A549 (cell line): ENCODE measurements at regions not wholly inside any gene's neighbourhood (a gene's known extent, or its start where the extent isn't known, plus 50 kb on each side); places are given as distances from the start of the nearest gene placed in this dataset.

Source experiments
- ATAC-seq, 2 experiments: fragments of 200-7000 bp in 1 of 2; fragments of >200 bp in 1 of 2; cut with Nextera tagmentation in 1 of 2; cut with Tn5 transposase in 1 of 2; 3 replicates each; pipeline versions ENCODE4 v1.8.0 to v1.9.1; 2018 to 2020; ENCODE audit warnings: mild to moderate bottlenecking in 1 of 2, moderate library complexity in 1 of 2
- CTCF ChIA-PET: fragments of 300-600 bp; sonication (Branson Sonifier 250); formaldehyde crosslinking; extraction: SDS; loops from one replicate; lab custom pipeline; 2021; ENCODE audit warnings: antibody characterized with exemption, inconsistent platforms; lab: Yijun Ruan, JAX
- POLR2A ChIA-PET: fragments of 350-600 bp; formaldehyde crosslinking; extraction: SDS; loops from one replicate; lab custom pipeline; 2021; ENCODE audit warnings: antibody characterized with exemption, inconsistent platforms; lab: Yijun Ruan, JAX
- DNase-seq, 2 experiments: peaks; one replicate each; pipeline versions ENCODE4 v3.0.0 to v3.0.0-alpha.2; 2011 to 2016; ENCODE audit warnings: low read depth in 1 of 2, low spot score in 1 of 2
- FAIRE-seq: peaks from 2 replicates; lab custom pipeline; 2011; peaks lifted over from hg19 to GRCh38; lab: Jason Lieb, UNC
- H3K27ac ChIP-seq, 2 experiments: fragments of >200 bp; sonication (Bioruptor Twin); formaldehyde crosslinking; 3 replicates each; pipeline ENCODE4 v1.5.1; 2016 to 2017
- H3K4me1 ChIP-seq: fragments of >200 bp; sonication (Bioruptor Twin); formaldehyde crosslinking; 3 replicates; pipeline ENCODE4 v1.6.1; 2016
- H3K4me2 ChIP-seq: fragments of >200 bp; sonication (Bioruptor Twin); formaldehyde crosslinking; 3 replicates; pipeline ENCODE4 v1.6.1; 2016
- H3K4me3 ChIP-seq: fragments of >200 bp; sonication (Bioruptor Twin); formaldehyde crosslinking; 3 replicates; pipeline ENCODE4 v1.5.1; 2016
- H3K9me3 ChIP-seq: fragments of >200 bp; sonication (Bioruptor Twin); formaldehyde crosslinking; 3 replicates; pipeline ENCODE4 v1.6.1; 2016
- BCL3 ChIP-seq: fragments of >200 bp; sonication (Bioruptor Twin); formaldehyde crosslinking; IDR thresholded peaks from 3 replicates; pipeline ENCODE4 v1.6.1; 2016
- BHLHE40 ChIP-seq: IDR thresholded peaks from 2 replicates; pipeline ENCODE4 v1.6.1; 2012; ENCODE audit warnings: low read depth, low read length, inconsistent platforms
- CBX2 ChIP-seq: fragments of 200-600 bp; sonication (generic); IDR thresholded peaks from 2 replicates; pipeline ENCODE4 v1.6.1; 2016; ENCODE audit warnings: low read depth, mild to moderate bottlenecking, borderline replicate concordance
- CTCF ChIP-seq: fragments of >200 bp; sonication (Bioruptor Twin); formaldehyde crosslinking; IDR thresholded peaks from 3 replicates; pipeline ENCODE4 v1.5.1; 2016
- ELK1 ChIP-seq: fragments of 150-350 bp; IDR thresholded peaks from 2 replicates; pipeline ENCODE4 v1.6.1; 2014; ENCODE audit warnings: low read depth, mild to moderate bottlenecking, low read length
- FOSB ChIP-seq: fragments of 250-450 bp; sonication (Bioruptor Pico); IDR thresholded peaks from 2 replicates; pipeline ENCODE4 v1.5.0; 2020; ENCODE audit warnings: mild to moderate bottlenecking, moderate library complexity
- HDAC2 ChIP-seq: fragments of 200-600 bp; sonication (generic); IDR thresholded peaks from 2 replicates; pipeline ENCODE4 v1.6.1; 2016
- HES2 ChIP-seq: fragments of >200 bp; sonication (Bioruptor Twin); formaldehyde crosslinking; IDR thresholded peaks from 2 replicates; pipeline ENCODE4 v1.6.1; 2016
- HOXA7 ChIP-seq: fragments of 250-450 bp; sonication (Bioruptor Pico); IDR thresholded peaks from 2 replicates; pipeline ENCODE4 v1.5.0; 2020; ENCODE audit warnings: mild to moderate bottlenecking, moderate library complexity
- HOXB13 ChIP-seq: fragments of 250-450 bp; sonication (Bioruptor Pico); IDR thresholded peaks from 2 replicates; pipeline ENCODE4 v1.5.0; 2020; ENCODE audit warnings: low read depth, mild to moderate bottlenecking, moderate library complexity
- JUN ChIP-seq, 2 experiments: fragments of >200 bp; sonication (Bioruptor Twin); formaldehyde crosslinking; IDR thresholded peaks; 2 replicates in 1 of 2; 3 replicates in 1 of 2; pipeline ENCODE4 v1.6.1; 2016 to 2017
- JUNB ChIP-seq: fragments of >200 bp; sonication (Bioruptor Twin); formaldehyde crosslinking; IDR thresholded peaks from 2 replicates; pipeline ENCODE4 v1.6.1; 2016
- KDM5A ChIP-seq: fragments of 200-600 bp; sonication (generic); IDR thresholded peaks from 2 replicates; pipeline ENCODE4 v1.6.1; 2016; ENCODE audit warnings: antibody characterized with exemption, mild to moderate bottlenecking
- MAFK ChIP-seq: fragments of 450-650 bp; IDR thresholded peaks from 2 replicates; pipeline ENCODE4 v1.6.1; 2014; ENCODE audit not compliant: partially characterized antibody
- MAZ ChIP-seq: fragments of 150-350 bp; IDR thresholded peaks from 2 replicates; pipeline ENCODE4 v1.6.1; 2014; ENCODE audit warnings: antibody characterized with exemption, low read depth, low read length, borderline replicate concordance
- NPAS2 ChIP-seq: fragments of 250-450 bp; sonication (Bioruptor Pico); IDR thresholded peaks from 2 replicates; pipeline ENCODE4 v1.8.0; 2022; ENCODE audit warnings: mild to moderate bottlenecking, moderate library complexity, borderline replicate concordance
- NR3C1 ChIP-seq: fragments of >200 bp; sonication (Bioruptor Twin); formaldehyde crosslinking; IDR thresholded peaks from 3 replicates; pipeline ENCODE4 v1.6.1; 2017
- POLR2AphosphoS2 ChIP-seq: conservative IDR thresholded peaks from 2 replicates; pipeline ENCODE4 v1.6.1; 2012; ENCODE audit warnings: low read length, improper control_type of control experiment, inconsistent platforms
- RAD21 ChIP-seq, 2 experiments: fragments of >200 bp in 1 of 2; sonication (Bioruptor Twin) in 1 of 2; formaldehyde crosslinking in 1 of 2; IDR thresholded peaks in 1 of 2; conservative IDR thresholded peaks in 1 of 2; 2 replicates in 1 of 2; 3 replicates in 1 of 2; pipeline ENCODE4 v1.6.1; 2012 to 2018; ENCODE audit warnings: inconsistent platforms in 1 of 2
- RARB ChIP-seq: fragments of 250-450 bp; sonication (Bioruptor Pico); IDR thresholded peaks from 2 replicates; pipeline ENCODE4 v1.8.0; 2021; ENCODE audit warnings: mild to moderate bottlenecking, moderate library complexity
- RNF2 ChIP-seq: fragments of 200-600 bp; sonication (generic); IDR thresholded peaks from 2 replicates; pipeline ENCODE4 v1.6.1; 2016; ENCODE audit warnings: low read depth, mild to moderate bottlenecking, antibody characterized with exemption, moderate library complexity, borderline replicate concordance
- ZC3H11A ChIP-seq: fragments of 450-650 bp; IDR thresholded peaks from 2 replicates; pipeline ENCODE4 v1.6.1; 2014; ENCODE audit warnings: antibody characterized with exemption, mild to moderate bottlenecking
- ZFP36 ChIP-seq: fragments of 450-650 bp; IDR thresholded peaks from 2 replicates; pipeline ENCODE4 v1.6.1; 2014; ENCODE audit warnings: borderline replicate concordance; ENCODE audit not compliant: partially characterized antibody
- ZSCAN20 ChIP-seq: fragments of 250-450 bp; sonication (Bioruptor Pico); IDR thresholded peaks from 2 replicates; pipeline ENCODE4 v1.8.0; 2022; ENCODE audit warnings: mild to moderate bottlenecking, moderate library complexity
- WGBS: methylation state at CpG from one replicate; pipeline ENCODE4 v1.1.6; 2017; ENCODE audit errors: missing lambda C conversion rate; 5-methylcytosine and 5-hydroxymethylcytosine counted together

- no peak for TF ChIP-seq NPAS2 (CRISPR knock-in tag)
- TF ChIP-seq RARB (CRISPR knock-in tag): no peak
- no peak for TF ChIP-seq BHLHE40
- TF ChIP-seq KDM5A: no peak
- no peak for TF ChIP-seq HES2
- TF ChIP-seq POLR2AphosphoS2: no peak
- no peak for TF ChIP-seq ZFP36
- TF ChIP-seq BCL3: no peak
- TF ChIP-seq ZC3H11A: no peak
Measured at GRCh38 chr12:91885851-91886731, 259.6 kb downstream of the BTG1 start (continued).

GRCh38 chr12:91884230-91884629 is 261.4 kb downstream of the BTG1 start:
- ATAC-seq (no peak), DNase-seq (no peak), FAIRE-seq (no peak)
- no peaks in the 10 kb centered on the region for H3K4me1 ChIP-seq
- POLR2A ChIA-PET: no interaction called here
- no peak overlapping the region for H3K4me2 ChIP-seq
- 79% methylated on average over 3 of the region's 3 CpGs for whole genome bisulfite sequencing
- no peak overlapping the region for H3K27ac ChIP-seq
- H3K9me3 ChIP-seq: no peaks in the 10 kb centered on the region
- CTCF ChIA-PET: no interaction called here
- no peak overlapping the region for H3K4me3 ChIP-seq
- TF ChIP-seq CBX2: no peak
- no peak for TF ChIP-seq JUN (IDR thresholded peaks at IDR 0.05)
- TF ChIP-seq MAFK: no peak
- no peak for TF ChIP-seq FOSB (CRISPR knock-in tag)
- no peak for TF ChIP-seq NPAS2 (CRISPR knock-in tag)

- H3K4me2 ChIP-seq: no peak overlapping the region
- WGBS: 77% methylated on average over 4 of the region's 4 CpGs
- POLR2A ChIA-PET: interaction anchor here (1.0 kb wide), 1 partner anchor 10 kb away, joined by 3 read pairs; no protein-coding TSS in a partner anchor
- H3K4me3 ChIP-seq: no peak overlapping the region
- DNase-seq: no peak
- TF ChIP-seq BCL3 (no peak), FOSB (CRISPR knock-in tag) (no peak), MAZ (no peak), CBX2 (no peak), BHLHE40 (no peak), CTCF (no peak), RNF2 (no peak), ZFP36 (no peak), HOXA7 (CRISPR knock-in tag) (no peak), HDAC2 (no peak), MAFK (no peak), HOXB13 (CRISPR knock-in tag) (no peak), RAD21 (conservative IDR thresholded peaks at IDR 0.05 in 1 of 2, IDR thresholded peaks at IDR 0.05 in 1 of 2) (no peak), NR3C1 (no peak), ELK1 (no peak), ZSCAN20 (CRISPR knock-in tag) (no peak), JUNB (no peak), KDM5A (no peak), POLR2AphosphoS2 (no peak)
- CTCF ChIA-PET: no interaction called here
- no peaks in the 10 kb centered on the region for H3K9me3 ChIP-seq
- H3K27ac ChIP-seq: no peak overlapping the region
- H3K4me1 ChIP-seq: no peaks in the 10 kb centered on the region
- FAIRE-seq: no peak
- ATAC-seq: no peak
Measured at GRCh38 chr12:91883811-91884210, 261.8 kb downstream of the BTG1 start.
